Stimulated activated CD8-positive, alpha-beta memory T cell treated with anti-CD3 and anti-CD28 coated beads, Interleukin-12 subunit alpha, Interleukin-12 subunit beta, amount 100 ng/mL, for 4 hours (primary cell): ENCODE measurements at regions not wholly inside any gene's neighbourhood (a gene's known extent, or its start where the extent isn't known, plus 50 kb on each side); places are given as distances from the start of the nearest gene placed in this dataset.
"Not testable (repeated sequence)": the region's sequence is repeated elsewhere in the genome, so short reads cannot be mapped to it uniquely, and the experiment has no call there.

Source experiments
- DNase-seq: peaks from one replicate; pipeline ENCODE4 v3.0.0-alpha.2; 2020; ENCODE audit warnings: low read depth

GRCh38 chr6:99802396-99803031, 191.5 kb downstream of the MCHR2 start:
- DNase-seq = no peak

- DNase-seq = no peak
Measured at GRCh38 chr6:99808992-99809391, 185.0 kb downstream of the MCHR2 start.

DNA sequence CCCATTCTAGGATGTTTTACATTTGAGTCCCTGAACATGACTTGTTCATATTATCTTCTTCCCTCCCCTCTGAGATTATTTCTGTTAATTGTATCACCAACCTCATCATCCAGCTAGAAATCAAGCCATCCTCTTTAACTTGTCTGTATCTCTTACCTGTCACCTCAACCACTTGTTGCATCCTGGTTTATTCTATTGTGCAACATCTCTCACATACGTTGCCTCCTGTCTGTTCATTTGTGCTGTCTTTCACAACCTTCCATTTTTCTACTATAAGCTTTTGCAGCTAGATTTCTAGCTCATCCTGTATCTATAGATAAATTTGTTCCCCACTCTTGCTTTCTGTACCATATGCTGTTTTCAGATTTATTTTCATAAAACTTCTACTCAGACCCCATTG, 183.7 kb downstream of the MCHR2 start:
- no peak for DNase-seq

DNA sequence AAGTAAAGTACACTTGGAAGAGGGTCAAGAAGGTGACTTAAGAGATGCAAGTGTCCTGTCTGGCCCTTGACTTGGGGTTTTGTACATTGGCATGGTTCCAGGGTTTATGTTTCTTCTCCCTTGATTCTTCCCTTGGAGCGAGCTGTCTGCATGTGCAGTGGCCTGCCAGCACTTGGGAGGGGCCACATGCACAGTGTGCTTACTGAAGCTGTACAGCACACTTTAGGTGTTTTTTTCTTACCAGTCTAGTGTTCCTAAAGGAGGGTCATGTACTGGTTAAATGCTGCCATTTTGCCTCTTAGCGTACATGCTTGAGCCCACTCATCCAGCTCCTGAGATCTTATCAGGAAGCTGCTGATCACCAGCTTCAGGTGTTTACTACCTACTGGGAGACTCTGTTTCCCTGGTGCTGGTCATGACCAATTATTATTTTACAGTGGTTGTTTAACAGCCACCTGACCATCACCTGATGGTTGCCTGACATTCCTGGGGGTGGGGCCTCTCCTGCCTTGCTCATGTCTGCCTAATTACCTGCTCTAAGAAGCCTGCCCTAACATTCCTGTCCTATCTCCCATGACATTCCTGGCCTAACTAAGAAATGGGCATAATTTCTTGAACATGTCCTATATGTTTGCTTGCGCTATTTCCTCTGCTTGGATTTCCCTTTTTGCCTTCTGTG, 182.9 kb downstream of the MCHR2 start:
- no peak for DNase-seq

- no peak for DNase-seq
Measured at GRCh38 chr6:99811636-99812035, 182.4 kb downstream of the MCHR2 start.

GRCh38 chr6:99813565-99813964, 180.5 kb downstream of the MCHR2 start:
- no peak for DNase-seq

DNA sequence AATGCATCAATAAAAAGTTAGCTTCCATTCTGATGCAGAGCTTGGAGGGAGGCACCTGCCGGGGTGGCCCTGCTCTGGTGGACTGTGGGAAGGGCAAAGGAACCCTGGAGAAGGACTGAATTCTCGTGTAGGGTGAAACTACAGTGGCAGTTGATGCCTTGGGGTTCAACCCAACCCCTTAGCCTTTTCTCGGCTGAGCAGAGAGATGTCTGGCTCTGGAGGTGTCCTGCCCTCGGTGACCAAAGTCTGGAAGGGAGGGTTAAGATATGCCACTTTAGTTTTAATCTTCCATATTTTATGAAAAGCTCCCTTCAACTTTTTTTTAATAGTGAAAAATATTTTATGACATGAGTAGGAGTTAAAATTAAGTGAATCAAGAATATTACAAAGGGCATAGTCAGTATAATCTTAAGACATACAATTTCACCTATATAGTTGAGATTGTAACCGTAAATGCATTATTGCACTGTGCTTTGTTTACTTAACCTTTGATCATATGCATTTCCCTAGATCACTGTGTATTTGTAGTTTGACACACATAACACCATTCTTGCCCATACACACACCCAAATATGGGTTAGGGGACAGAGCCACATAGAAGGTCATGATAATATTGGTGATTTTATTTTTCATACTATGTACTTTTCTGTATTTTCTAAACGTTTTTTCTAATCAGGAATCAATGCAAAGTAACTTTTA, 179.6 kb downstream of the MCHR2 start:
- DNase-seq = no peak

DNA sequence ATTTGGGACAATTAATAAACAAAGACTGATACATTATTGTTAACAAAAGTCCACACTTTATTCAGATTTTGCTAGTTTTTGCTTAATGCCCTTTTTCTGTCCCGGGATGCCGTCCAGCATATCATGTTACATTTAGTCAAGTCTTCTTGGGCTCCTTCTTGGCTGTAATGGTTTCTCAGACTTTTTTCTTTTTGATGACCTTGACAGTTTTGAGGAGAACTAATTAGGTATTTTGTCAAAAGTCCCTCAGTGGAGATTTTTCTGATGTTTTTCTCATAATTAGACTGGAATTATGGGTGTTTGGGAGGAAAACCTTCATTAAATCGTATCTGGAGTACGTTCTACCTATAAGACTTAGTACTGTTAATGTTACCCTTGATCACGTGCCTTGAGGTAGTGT, 177.2 kb downstream of the MCHR2 start:
- DNase-seq = no peak

GRCh38 chr6:99818161-99818560, 175.9 kb downstream of the MCHR2 start:
- DNase-seq = no peak

DNA sequence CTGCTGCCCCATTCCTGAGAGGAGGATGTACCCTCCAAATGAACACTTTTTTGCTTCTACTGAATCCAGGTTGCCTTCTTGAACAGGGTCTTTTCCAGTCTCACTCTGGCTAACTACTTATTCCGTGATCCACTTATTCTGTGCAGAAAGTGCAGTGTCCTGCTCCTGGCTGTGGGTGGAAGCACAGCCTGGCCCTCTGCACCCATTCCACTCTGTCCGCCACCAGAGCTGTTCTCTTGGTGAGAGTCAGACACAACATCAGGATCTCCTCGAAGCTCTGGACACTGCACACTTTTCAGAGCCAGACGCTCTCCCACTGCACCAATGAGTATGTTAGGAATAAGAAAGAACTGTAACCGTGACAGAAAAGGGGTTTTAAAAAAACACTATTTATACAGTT, 174.2 kb downstream of the MCHR2 start:
- no peak for DNase-seq

DNA sequence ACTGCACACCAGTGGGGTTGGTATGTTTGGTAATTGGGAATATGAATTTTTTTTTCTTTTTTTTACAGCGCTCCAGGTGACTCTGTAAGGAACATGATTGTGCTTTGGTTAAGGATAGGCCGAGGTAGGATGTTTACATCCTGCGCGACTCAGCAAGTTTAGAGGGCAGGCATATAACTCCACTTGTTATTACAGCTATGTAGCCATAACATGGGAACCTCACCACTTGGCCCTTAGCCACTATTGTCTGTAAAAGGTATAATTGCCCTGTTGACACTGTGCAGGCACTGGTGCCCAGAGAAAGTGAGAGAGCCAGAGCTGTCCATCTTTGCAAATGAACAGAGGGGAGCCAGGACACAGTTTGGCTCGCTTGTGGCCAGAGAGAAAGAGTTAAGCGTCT, 172.9 kb downstream of the MCHR2 start:
- no peak for DNase-seq

- DNase-seq = no peak
Measured at GRCh38 chr6:99822741-99823512, 171.1 kb downstream of the MCHR2 start.

- DNase-seq = not testable (repeated sequence)
Measured at GRCh38 chr6:99823513-99824235, 170.3 kb downstream of the MCHR2 start.

- no peak for DNase-seq
Measured at GRCh38 chr6:99833034-99833433, 161.0 kb downstream of the MCHR2 start.

- no peak for DNase-seq
Measured at GRCh38 chr6:99836471-99836870, 157.6 kb downstream of the MCHR2 start.

DNA sequence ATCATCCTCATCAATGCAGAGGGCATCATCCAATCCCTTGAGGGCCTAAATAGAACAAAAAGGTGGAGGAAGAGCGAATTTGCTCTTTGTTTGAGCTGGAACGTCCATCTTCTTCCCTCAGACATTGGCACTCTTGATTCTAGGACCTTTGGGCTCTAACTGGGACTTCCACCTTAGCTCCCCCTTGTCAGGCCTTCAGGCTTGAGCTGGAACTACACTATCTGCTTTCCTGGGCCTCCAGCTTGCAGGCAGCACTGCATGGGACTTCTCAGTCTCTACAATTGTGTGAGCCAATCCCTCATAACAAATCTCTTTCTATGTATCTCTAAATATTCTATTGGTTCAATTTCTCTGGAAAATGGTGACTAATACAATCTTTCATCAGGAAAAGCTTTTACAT, 155.4 kb downstream of the MCHR2 start:
- no peak for DNase-seq

GRCh38 chr6:99841297-99841696, 152.7 kb downstream of the MCHR2 start:
- no peak for DNase-seq

DNA sequence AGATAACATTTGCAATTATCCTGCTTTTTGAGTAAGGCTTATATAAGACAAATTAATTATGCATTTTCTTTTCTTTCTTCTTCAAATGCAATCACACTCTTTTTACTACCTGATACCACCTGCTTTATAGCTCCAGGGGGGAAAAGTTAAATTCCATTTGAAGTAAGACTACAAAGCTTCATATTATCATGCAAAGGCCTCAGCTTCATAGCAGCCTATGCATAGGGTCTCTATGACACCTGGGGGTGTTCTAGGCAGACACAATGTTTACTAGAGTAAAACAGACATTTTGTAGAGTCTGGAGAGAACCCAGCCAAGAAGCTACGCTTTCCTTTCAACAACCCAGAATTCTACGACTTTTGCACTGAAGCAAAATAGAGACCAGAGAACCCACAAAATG, 148.0 kb downstream of the MCHR2 start:
- no peak for DNase-seq

DNA sequence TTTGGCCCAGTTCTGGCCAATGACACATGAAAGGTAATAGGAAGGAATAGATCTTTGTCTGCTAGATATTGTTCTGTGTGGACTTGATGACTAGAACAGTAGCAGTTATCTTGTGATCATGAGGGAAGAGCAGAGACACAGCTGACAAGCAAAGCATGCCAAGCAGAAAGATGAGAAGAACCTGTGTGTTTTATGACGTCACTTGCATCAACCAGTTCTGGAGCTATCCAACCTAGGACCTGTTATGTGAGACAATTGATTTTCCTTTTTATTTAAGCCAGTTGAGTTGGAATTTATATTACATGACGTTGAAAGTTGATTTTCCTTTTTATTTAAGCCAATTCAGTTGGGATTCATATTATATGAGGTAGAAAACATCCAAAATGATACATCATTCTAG, 143.2 kb downstream of the MCHR2 start:
- DNase-seq = no peak

- no peak for DNase-seq
Measured at GRCh38 chr6:99852031-99852430, 142.0 kb downstream of the MCHR2 start.

DNA sequence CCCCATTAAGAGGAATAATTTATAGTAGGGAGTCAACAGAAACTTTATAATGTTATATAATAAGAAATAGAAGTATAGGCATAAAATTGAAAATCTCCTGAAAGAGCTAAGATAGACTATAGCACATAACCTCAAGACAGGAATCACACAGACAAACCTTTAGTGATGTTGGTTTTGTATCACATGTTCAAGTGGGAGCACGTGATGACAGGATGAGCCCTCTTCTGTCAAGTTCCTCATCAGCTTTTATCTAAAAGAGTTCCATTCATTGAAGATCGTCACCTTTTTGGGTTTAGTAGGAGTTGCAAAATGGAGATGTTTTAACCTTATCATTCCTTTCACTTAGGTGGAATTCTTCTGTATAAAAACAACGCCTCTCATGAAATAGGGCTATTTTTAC, 127.0 kb downstream of the MCHR2 start:
- DNase-seq = no peak

DNA sequence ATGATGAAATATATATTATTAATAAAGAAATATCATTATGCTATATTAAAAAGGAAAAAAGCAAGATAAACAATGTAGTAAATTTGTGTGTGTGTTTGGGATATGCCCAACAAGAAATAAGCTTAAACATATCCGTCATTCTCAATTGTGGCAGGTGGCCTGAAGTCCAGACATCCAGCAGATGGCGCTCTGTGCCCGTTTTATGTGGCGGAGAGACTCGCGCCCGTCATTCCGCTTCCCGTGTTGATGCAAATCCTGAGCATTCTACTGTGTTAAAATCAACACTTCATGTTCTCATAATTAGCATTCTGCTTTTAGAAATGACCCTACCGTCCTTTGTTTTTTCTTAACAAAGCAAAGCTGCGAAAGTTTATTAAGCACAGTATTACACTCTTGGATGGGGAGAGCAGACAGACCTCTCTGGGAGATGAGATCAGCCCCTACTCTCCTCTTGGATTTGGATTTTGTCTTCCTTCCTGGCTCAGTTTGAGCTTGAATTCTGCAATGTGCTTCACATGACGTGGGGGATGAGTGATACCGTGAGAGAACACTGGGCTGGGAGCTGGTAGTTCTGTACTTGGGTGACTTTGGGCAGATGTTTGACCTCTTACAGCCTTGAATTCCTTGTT, 125.8 kb downstream of the MCHR2 start:
- peak; percentile 33 for DNase-seq
